ENCODE measurements at regions not wholly inside any gene's neighbourhood (a gene's known extent, or its start where the extent isn't known, plus 50 kb on each side); places are given as distances from the start of the nearest gene placed in this dataset.
A peak's percentile ranks its signal among the peaks of the same experiment; 100 is the strongest.

DNA sequence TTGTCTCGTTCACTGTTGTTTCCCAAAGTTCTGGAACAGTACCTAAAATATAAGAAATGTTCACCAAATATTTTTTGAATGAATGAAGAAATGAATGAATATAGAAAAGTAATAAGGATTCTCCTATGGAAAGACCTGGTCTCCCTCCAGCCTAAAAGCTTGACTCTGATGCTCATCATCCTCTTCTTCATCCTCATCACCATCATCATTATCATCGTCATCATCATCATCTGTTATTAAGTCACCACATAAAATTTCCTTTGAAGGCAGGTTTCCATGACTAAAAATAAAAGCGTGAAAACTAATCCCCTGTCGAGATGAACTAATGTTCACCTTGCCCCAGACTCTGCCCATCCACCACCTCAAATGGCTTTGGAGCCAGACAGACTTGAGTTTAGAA lies 181.4 kb upstream of the PRNP start:
- DNase-seq = no peak
- Histone ChIP-seq H3K4me3 (no peak overlapping the region), H3K27ac (no peak overlapping the region), H3K9me3 (no peaks in the 10 kb centered on the region), H3K36me3 (ENCODE audit: low read depth, missing control alignments) (no peaks in the 10 kb centered on the region), H3K4me1 (no peaks in the 10 kb centered on the region), H3K27me3 (no peaks in the 10 kb centered on the region)
- WGBS, 2 donors = 85 to 92% methylated on average over 4 of the region's 4 CpGs
- intact Hi-C loops (cut with DNase I; ENCODE audit: low total_unique reads) = no loop called here
- TF ChIP-seq, protein P1, sequence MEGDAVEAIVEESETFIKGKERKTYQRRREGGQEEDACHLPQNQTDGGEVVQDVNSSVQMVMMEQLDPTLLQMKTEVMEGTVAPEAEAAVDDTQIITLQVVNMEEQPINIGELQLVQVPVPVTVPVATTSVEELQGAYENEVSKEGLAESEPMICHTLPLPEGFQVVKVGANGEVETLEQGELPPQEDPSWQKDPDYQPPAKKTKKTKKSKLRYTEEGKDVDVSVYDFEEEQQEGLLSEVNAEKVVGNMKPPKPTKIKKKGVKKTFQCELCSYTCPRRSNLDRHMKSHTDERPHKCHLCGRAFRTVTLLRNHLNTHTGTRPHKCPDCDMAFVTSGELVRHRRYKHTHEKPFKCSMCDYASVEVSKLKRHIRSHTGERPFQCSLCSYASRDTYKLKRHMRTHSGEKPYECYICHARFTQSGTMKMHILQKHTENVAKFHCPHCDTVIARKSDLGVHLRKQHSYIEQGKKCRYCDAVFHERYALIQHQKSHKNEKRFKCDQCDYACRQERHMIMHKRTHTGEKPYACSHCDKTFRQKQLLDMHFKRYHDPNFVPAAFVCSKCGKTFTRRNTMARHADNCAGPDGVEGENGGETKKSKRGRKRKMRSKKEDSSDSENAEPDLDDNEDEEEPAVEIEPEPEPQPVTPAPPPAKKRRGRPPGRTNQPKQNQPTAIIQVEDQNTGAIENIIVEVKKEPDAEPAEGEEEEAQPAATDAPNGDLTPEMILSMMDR (IDR thresholded peaks at IDR 0.05) = no peak
- TF ChIP-seq POLR2A (IDR thresholded peaks at IDR 0.05) = no peak

DNA sequence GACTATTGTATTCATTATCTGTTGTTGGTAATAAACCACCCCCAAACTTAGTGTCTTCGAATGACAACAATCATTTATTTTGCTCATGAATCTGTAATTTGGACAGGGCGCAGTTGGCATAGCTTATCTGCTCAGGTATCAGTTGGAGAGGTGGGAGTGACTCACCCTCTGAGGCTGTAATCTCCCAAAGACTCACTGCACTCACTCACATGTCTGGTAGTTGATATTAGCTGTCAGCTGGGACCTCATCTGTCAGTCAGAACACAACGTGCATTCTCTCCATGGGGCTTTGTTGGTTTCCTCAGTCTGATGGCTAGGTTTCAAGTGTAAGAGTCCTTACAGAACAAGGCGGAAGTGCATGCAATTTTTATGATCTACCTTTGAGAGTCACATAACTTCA lies 183.5 kb upstream of the PRNP start:
- TF ChIP-seq, protein P1 (IDR thresholded peaks at IDR 0.05) = no peak
- no peak for TF ChIP-seq POLR2A (IDR thresholded peaks at IDR 0.05)
- no peaks in the 10 kb centered on the region for H3K9me3 ChIP-seq
- no peak overlapping the region for H3K4me3 ChIP-seq
- H3K27ac ChIP-seq = no peak overlapping the region
- no peaks in the 10 kb centered on the region for H3K27me3 ChIP-seq
- DNase-seq = peak; percentile 23
- intact Hi-C loops (cut with DNase I; ENCODE audit: low total_unique reads) = no loop called here
- whole genome bisulfite sequencing, 2 donors = 51 to 61% methylated on average over 4 of the region's 4 CpGs
- H3K4me1 ChIP-seq = no peaks in the 10 kb centered on the region
- no peaks in the 10 kb centered on the region for H3K36me3 ChIP-seq (ENCODE audit: low read depth, missing control alignments)

- Histone ChIP-seq H3K27ac (no peak overlapping the region), H3K4me1 (no peaks in the 10 kb centered on the region), H3K4me3 (no peak overlapping the region), H3K36me3 (ENCODE audit: low read depth, missing control alignments) (no peaks in the 10 kb centered on the region), H3K27me3 (no peaks in the 10 kb centered on the region), H3K9me3 (no peaks in the 10 kb centered on the region)
- intact Hi-C loops (cut with DNase I; ENCODE audit: low total_unique reads) = no loop called here
- no peak for DNase-seq
- 73 to 78% methylated on average over 2 of the region's 2 CpGs for WGBS, 2 donors
- TF ChIP-seq POLR2A (IDR thresholded peaks at IDR 0.05) = no peak
- TF ChIP-seq, protein P1 (IDR thresholded peaks at IDR 0.05) = no peak
Observed at GRCh38 chr20:4493386-4493785, 192.9 kb upstream of the PRNP start.

- no peak overlapping the region for H3K4me3 ChIP-seq
- no peak for DNase-seq
- no peak for TF ChIP-seq POLR2A (IDR thresholded peaks at IDR 0.05)
- TF ChIP-seq, protein P1 (IDR thresholded peaks at IDR 0.05) = no peak
- H3K9me3 ChIP-seq = no peaks in the 10 kb centered on the region
- H3K4me1 ChIP-seq = no peaks in the 10 kb centered on the region
- WGBS, 2 donors = 88 to 100% methylated on average over 2 of the region's 2 CpGs
- intact Hi-C loops (cut with DNase I; ENCODE audit: low total_unique reads) = no loop called here
- no peaks in the 10 kb centered on the region for H3K27me3 ChIP-seq
- H3K36me3 ChIP-seq (ENCODE audit: low read depth, missing control alignments) = no peaks in the 10 kb centered on the region
- H3K27ac ChIP-seq = no peak overlapping the region
Observed at GRCh38 chr20:4491643-4492042, 194.6 kb upstream of the PRNP start.

DNA sequence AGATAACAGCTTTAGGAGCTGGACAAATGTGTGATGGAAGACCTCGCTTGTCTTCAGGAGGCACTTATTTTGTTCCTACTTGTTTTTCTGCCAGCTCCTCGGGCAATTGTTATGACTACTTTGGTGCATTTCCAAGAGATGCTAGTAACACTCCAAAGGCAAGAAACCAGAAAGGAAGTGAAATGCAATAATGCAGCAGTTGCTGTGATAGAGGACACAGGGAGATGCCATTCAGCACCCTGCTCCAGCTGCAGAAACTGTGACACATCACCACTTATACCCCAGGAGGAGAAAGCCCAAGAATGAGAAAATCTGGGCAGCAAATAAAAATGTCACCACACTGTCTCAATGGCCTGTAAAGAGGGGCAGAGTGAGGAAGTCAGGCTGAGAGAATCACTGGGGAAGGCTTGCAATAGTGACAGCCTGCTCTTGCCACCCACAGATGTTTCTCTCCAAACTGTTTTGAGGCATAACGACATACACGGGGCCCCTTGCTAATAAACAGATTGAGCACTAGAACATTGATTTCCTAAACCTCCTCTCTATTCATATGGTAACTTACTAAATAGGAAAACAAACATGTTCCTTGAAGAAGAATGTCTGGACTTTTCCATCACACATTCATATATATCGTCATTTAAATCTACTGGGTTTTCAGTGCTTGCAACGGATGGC lies 195.5 kb upstream of the PRNP start:
- WGBS, 2 donors = 51 to 62% methylated on average over 6 of the region's 6 CpGs
- no peaks in the 10 kb centered on the region for H3K9me3 ChIP-seq
- no peaks in the 10 kb centered on the region for H3K36me3 ChIP-seq (ENCODE audit: low read depth, missing control alignments)
- no peak overlapping the region for H3K4me3 ChIP-seq
- no peak for TF ChIP-seq POLR2A (IDR thresholded peaks at IDR 0.05)
- TF ChIP-seq, protein P1 (IDR thresholded peaks at IDR 0.05) = no peak
- no peaks in the 10 kb centered on the region for H3K4me1 ChIP-seq
- no peaks in the 10 kb centered on the region for H3K27me3 ChIP-seq
- H3K27ac ChIP-seq = no peak overlapping the region
- intact Hi-C loops (cut with DNase I; ENCODE audit: low total_unique reads) = no loop called here
- DNase-seq = no peak
